ENCODE measurements at regions not wholly inside any gene's neighbourhood (a gene's known extent, or its start where the extent isn't known, plus 50 kb on each side); places are given as distances from the start of the nearest gene placed in this dataset.
"Not testable (repeated sequence)": the region's sequence is repeated elsewhere in the genome, so short reads cannot be mapped to it uniquely, and the experiment has no call there.

GRCh38 chr9:85858056-85858750 lies 82.7 kb upstream of the NAA35 start:
- no peaks in the 10 kb centered on the region for H3K9me3 ChIP-seq
- ATAC-seq = no peak
- no peaks in the 10 kb centered on the region for H3K4me1 ChIP-seq
- no peak overlapping the region for H3K4me3 ChIP-seq
- H3K27me3 ChIP-seq = no peaks in the 10 kb centered on the region
- DNase-seq = no peak
- H3K36me3 ChIP-seq = peaks cover 0 to 13% (median 3%) of the 10 kb centered on the region in 9 donors
- TF ChIP-seq CTCF (IDR thresholded peaks at IDR 0.05) (no peak), POLR2A (IDR thresholded peaks at IDR 0.05) (no peak)
- 72 to 84% (median 76%) methylated on average over 5 of the region's 5 CpGs for WGBS, 4 donors
- intact Hi-C loops (cut with DNase I) = no loop called here
- H3K27ac ChIP-seq = no peak overlapping the region

- Histone ChIP-seq H3K27me3 (no peaks in the 10 kb centered on the region), H3K4me3 (no peak overlapping the region), H3K4me1 (no peaks in the 10 kb centered on the region), H3K27ac (no peak overlapping the region), H3K36me3 (peaks cover 0 to 10% (median 3%) of the 10 kb centered on the region in 9 donors), H3K9me3 (no peaks in the 10 kb centered on the region)
- TF ChIP-seq CTCF (IDR thresholded peaks at IDR 0.05) (no peak), POLR2A (IDR thresholded peaks at IDR 0.05) (no peak)
- intact Hi-C loops (cut with DNase I) = no loop called here
- DNase-seq (no peak), ATAC-seq (no peak)
- 67 to 92% (median 73%) methylated on average over 1 of the region's 1 CpG for WGBS, 4 donors
These were observed 81.2 kb upstream of the NAA35 start for GRCh38 chr9:85859765-85860164.

DNA sequence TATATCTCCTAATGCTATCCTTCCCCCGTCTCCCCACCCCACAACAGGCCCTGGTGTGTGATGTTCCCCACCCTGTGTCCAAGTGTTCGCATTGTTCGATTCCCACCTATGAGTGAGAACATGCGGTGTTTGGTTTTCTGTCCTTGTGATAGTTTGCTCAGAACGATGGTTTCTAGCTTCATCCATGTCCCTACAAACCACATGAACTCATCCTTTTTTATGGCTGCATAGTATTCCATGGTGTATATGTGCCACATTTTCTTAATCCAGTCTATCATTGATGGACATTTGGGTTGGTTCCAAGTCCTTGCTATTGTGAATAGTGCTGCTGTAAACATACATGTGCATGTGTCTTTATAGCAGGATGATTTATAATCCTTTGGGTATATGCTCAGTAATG lies 79.1 kb upstream of the NAA35 start:
- H3K4me3 ChIP-seq; ATAC-seq; H3K9me3 ChIP-seq; intact Hi-C loops (cut with DNase I); H3K36me3 ChIP-seq; H3K4me1 ChIP-seq; H3K27me3 ChIP-seq; H3K27ac ChIP-seq; DNase-seq: not testable (repeated sequence)
- WGBS, 4 donors = 97 to 98% (median 98%) methylated on average over 5 of the region's 5 CpGs

DNA sequence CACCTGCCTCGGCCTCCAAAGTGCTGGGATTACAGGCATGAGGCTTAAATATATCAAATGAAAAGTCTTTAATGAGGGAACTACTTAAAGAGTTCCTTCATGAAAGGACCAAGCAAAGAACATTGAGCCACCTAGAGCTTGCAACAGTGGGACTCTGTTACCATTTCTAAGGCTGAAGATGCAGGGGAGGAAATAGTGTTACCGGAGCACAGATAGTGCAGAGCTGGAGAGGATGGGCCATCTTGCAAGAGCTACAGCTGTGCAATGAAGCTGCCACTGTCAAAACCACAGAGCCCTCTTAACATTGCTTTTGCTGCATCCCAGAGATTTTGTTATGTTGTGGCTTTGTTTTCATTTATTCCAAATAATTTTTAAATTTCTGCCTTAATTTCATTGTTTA lies 77.1 kb upstream of the NAA35 start:
- no peak for TF ChIP-seq CTCF (IDR thresholded peaks at IDR 0.05)
- TF ChIP-seq POLR2A (IDR thresholded peaks at IDR 0.05) = no peak
- Histone ChIP-seq H3K4me3 (no peak overlapping the region), H3K27ac (no peak overlapping the region), H3K9me3 (peaks cover 0 to 3% (median 0%) of the 10 kb centered on the region in 12 donors), H3K36me3 (peaks cover 0 to 4% (median 0%) of the 10 kb centered on the region in 9 donors), H3K27me3 (no peaks in the 10 kb centered on the region), H3K4me1 (no peaks in the 10 kb centered on the region)
- no peak for ATAC-seq
- intact Hi-C loops (cut with DNase I) = no loop called here
- 91 to 98% (median 97%) methylated on average over 2 of the region's 2 CpGs for WGBS, 4 donors
- no peak for DNase-seq

DNA sequence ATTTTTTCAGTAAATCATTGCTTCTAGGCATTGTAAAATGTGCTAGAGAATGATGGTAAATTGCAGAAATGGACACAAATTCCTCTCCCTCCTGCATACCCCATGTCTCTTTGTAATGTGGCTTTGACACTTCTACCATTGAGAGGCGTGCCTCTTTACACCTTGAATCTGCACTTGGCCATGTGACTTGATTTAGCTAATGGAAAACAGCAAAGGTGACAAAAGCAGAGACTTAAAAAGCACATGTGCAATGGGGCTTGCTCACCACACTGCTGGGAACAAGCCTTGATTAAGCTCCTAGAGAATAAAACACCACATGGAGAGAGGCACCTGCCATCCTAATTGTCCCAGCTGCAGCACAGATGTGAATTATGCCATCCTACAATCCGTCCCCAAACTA lies 69.9 kb upstream of the NAA35 start:
- DNase-seq = no peak
- H3K4me3 ChIP-seq = no peak overlapping the region
- H3K9me3 ChIP-seq = peaks cover 0 to 3% (median 0%) of the 10 kb centered on the region in 12 donors
- no peaks in the 10 kb centered on the region for H3K27me3 ChIP-seq
- no peaks in the 10 kb centered on the region for H3K4me1 ChIP-seq
- TF ChIP-seq POLR2A (IDR thresholded peaks at IDR 0.05) (no peak), CTCF (IDR thresholded peaks at IDR 0.05) (no peak)
- intact Hi-C loops (cut with DNase I) = no loop called here
- H3K27ac ChIP-seq = no peak overlapping the region
- WGBS, 4 donors = 80 to 89% (median 84%) methylated on average over 2 of the region's 2 CpGs
- ATAC-seq = no peak
- no peaks in the 10 kb centered on the region for H3K36me3 ChIP-seq

DNA sequence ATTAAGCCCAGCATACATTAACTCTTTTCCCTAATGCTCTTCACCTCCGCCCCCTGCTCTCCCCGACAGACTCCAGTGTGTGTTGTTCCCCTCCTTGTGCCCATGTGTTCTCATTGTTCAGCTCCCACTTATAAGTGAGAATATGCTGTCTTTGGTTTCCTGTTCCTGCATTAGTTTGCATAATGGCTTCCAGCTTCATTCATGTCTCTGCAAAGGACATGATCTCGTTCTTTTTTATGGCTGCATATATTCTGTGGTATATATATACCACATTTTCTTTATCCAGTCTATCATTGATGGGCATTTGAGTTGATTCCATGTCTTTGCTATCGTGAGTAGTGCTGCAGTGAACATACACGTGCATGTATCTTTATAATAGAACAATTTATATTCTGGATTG lies 69.3 kb upstream of the NAA35 start:
- H3K36me3 ChIP-seq; H3K27me3 ChIP-seq; H3K27ac ChIP-seq; intact Hi-C loops (cut with DNase I); DNase-seq; H3K4me1 ChIP-seq; H3K4me3 ChIP-seq; H3K9me3 ChIP-seq; ATAC-seq: not testable (repeated sequence)
- 66 to 75% (median 69%) methylated on average over 5 of the region's 5 CpGs for WGBS, 4 donors
